GM21526 (cell line): ENCODE measurements at regions not wholly inside any gene's neighbourhood (a gene's known extent, or its start where the extent isn't known, plus 50 kb on each side); places are given as distances from the start of the nearest gene placed in this dataset.

ENCODE experiments used
- ATAC-seq: cut with Tn5 transposase; IDR thresholded peaks from one replicate; pipeline ENCODE4 v1.9.1; 2021; ENCODE audit warnings: moderate library complexity; ENCODE audit not compliant: unreplicated experiment, low FRiP score

DNA sequence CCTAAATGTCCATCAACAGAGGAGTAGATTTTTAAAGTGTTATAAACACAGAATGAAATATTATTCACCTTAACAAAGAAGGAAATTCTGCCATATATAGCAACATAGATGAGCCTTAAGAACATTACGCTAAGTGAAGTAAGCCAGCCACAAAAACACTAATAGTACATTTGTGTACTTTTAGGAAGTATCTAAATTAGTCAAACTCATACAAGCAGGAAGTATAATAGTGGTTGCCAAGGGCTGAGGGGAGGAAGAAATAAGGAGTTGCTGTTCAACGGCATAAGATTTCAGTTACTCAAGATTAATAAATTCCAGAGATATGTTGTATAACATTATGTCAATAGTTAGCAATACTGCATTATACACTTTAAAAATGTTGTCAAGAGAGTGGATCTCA, 181.7 kb upstream of the ZC3H12C start:
- ATAC-seq, result no peak

DNA sequence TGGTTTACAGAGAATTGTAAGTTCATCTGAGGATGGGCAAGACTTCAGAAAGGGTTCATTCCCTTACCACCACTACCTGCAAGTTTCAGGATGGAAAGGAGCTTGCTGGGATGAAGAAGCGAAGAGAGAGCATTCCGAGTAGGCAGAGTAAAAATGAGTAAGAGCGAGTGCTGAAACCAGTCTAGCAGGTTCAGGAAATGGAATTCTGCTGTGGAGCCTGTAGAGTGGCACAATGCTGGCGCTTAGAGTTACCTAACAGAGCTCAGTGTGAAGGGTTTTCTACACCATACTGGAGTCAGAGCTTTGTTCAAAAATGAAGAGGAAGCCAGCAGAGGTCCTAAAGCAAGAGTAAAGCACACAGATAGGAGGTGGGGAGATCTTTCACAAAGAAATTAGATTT, 179.2 kb upstream of the ZC3H12C start:
- ATAC-seq, result no peak

DNA sequence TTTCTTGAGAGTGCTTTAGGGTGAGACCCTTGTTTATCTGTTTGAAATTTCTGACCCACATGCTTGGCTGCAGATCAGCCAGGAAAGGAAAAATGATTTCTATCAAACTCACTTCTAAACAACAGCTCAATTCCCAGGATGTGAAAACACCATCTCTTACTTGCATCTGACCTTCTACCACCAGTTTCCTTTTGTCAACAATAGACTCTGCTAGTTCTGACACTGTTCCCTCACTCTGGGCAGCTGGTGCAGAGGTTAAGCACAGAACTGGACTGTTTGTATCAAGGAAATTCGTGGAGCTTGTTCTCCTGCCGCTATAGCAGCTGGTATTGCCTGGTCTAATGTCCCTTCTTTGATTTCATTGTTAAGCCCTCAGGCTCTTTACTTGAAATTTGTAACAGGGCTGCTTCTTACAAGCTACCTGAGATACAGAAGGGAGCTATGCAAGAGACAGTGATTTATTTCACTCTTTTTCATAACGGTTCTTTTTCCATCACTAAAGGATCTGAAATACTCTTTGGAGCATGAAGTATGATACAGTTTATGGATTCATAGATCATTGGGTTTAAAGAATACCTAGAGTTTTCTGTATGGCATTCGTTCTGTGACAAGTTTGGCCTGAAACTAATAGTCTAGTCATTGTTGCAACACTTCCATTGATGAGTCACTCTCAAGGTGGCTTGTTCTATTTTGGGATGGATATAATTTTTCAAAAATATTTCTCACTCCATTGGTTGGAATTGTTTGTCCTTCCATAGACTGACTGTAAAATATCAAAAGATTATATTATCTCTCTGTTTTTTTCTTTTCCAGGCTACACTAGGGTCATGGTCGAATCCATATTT, 178.2 kb upstream of the ZC3H12C start:
- no peak for ATAC-seq

DNA sequence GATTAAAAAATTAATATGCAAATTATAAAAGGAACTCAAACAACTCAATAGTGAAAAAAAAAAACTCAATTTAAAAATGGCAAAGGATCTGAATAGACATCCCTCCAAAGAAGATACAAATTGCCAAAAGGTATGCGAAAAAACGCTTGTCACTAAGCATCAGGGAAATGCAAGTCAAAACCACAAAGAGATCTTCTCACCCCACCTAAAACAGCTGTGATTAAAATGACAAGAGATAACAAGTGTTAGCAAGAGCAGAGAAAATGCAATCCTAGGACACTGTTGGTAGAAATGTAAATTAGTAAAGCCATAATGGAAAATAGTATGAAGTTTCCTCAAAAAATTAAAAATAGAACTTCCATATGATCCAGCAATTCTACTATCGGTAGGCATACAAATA, 166.3 kb upstream of the ZC3H12C start:
- ATAC-seq, result no peak

DNA sequence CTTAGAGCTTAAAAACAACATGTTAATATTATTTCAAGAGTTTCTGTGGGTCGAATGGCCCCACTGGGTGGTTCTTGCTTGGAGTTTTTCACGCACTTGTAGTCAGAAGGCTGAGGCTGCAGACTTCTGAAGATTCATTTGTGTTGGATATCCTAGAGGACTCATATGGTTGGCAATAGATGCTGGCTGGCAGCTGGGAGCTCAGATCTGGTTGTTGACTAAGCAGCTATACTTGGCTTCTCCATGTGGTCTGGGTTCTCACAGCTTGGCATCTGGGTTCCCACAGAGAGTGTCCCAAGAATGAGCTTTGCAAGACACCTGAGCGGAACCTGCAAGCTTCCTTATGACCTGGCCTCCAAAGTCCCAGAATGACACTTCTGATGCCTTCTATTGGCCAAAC, 163.9 kb upstream of the ZC3H12C start:
- ATAC-seq, result no peak

DNA sequence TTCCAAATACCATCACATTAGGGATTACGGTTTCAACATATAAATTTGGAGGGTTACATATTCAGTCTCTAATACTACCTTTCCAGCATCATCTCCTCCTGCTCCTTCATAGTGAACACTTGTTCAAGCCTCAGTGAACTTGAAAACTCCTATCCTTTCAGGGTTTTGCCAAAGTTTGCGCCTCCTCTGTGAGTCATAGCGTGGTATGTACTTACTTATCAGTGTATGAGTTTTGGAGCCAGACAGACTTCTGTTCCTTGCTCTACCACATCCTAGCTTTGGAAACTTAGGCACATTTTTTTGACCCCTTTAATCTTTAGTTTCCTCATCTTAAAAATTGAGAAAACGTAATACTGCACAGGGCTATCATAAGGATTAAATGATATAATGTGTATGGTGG, 160.1 kb upstream of the ZC3H12C start:
- ATAC-seq, result no peak

DNA sequence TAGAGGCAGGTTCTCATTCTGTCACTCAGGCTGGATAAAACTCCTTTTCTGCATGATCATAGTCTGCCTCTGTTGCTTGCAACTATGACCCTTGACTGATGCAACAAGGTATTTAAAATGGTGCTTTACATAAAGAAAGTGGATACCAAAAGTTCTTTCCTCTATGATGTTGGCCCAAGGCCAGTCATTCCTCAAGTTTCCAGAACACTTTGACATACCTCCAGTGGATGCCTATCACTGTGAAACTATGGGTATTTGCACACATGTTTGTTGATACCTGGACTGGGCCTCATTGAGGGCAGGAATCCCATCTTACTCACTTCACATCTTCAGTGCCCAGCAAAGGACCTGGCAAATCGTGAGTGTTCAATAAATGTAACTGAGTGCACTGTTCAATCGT, 159.0 kb upstream of the ZC3H12C start:
- no peak for ATAC-seq

DNA sequence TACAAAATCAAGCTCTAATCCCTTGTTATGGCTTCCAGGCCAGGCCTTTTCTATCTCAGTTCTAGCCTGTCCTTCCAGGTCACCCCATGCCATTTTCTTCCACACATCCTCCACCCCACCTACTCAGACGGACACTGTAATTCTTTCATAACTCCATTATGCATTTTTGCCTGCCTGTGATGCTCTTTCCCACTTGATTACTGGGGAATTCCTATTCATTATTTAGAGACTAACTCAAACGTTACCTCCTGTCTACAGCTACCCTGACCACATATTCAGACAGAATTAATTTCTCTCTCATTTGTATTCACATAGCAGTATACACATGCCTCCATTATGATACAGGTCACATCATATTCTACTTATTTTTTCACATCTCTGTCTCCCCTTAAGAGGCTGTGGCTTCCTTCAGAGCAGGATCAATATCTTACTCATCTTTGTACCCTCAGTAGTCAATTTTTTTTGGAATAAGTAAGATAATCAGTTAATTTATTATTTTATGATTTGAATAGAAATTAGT, 156.5 kb upstream of the ZC3H12C start:
- no peak for ATAC-seq

DNA sequence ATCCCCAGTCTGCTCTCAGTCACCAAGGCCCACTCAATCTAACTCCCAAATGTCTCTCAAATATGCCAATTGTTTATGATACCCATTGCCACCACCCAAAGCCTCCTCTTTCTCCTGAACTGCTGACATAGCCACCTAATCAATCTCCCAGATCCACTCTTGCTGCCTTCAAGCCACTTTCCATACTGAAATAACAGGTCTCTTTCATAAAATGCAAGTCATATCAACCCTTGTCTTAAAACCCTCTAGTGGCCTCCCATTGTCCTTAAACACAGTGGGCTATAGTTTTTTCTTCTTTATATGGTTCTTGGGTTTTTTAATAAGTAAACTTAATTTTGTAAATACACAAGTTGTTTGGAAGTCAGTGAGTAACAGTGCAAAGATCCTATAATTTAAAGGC, 155.2 kb upstream of the ZC3H12C start:
- no peak for ATAC-seq

DNA sequence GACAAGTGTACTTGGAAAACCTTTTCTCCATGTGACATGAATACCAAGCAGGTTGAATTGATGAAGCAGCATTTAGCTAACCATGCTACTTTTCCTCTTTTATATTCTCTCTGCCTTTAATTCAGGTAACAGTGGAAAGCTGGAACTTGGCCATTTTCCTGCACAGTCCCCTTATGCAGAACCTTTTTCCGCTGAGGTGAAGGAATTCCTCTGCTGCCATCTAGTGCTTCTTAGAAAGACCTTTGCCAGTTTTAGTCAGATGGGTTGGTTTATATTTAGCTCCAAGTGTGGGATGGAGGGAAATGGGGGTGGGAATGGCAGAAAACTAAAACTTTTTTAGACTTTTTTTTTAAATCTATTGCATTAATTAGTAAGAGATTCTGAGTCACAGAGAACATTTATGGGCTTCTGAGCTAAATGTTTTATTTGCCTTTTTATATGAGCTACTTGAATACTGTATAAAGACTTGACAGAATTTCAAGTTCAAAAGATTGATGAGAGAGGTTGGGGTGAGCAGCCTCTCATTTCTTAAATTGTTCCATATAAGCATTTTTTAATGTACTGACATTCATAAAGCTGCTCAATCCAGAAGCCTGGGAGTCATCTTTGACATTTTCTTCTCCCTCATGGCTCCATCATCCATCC, 153.9 kb upstream of the ZC3H12C start:
- no peak for ATAC-seq

DNA sequence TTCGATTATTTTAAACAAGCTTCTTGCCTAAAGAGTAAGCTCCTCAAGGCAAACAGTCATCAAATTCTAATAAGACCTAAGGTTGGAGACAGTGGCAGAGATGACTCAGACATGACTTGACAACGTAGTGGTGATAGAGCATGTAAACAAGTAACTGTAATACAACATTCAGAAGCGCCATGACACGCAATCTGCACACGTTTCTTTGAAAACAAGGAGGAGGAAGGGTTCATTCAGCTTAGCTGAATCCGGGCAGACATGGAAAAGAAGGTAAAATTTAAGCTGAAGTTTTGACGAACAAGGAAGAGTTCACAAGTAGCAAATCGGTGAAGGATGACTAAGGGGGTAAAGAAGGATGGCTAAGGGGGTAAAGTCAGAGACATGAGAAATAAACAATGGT, 152.4 kb upstream of the ZC3H12C start:
- ATAC-seq, result no peak

DNA sequence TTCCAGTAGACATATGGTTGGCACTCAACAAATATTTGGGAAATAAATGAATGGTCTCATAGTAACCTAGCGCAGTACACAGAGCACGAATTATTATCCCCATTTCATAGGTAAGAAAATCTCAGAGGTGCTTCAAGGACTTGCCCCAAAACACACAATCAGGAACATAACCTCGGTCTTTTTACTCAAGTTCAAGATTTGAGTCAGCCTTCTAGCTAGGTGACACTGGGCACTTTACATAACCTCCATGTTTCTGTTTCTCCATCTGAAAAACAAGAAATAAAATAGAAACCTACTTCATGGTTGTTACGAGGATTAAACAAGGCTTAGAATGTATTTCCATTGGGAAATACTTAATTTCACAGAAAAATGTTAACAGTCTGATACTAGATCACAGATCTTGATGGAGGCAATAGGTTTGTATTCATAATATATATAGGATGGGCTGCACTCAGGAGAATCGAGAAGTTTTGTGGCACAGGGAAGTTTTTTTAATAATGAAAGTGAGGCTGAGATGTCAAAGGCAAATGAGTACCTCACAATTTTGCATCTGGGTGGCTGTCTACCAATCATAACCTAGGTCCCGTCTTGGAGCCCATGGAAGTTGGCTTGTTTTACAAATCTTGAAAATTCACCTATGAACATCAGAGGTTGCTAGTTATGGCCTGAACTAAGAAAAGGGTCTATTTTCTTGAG, 147.4 kb upstream of the ZC3H12C start:
- ATAC-seq, result peak; percentile 78

DNA sequence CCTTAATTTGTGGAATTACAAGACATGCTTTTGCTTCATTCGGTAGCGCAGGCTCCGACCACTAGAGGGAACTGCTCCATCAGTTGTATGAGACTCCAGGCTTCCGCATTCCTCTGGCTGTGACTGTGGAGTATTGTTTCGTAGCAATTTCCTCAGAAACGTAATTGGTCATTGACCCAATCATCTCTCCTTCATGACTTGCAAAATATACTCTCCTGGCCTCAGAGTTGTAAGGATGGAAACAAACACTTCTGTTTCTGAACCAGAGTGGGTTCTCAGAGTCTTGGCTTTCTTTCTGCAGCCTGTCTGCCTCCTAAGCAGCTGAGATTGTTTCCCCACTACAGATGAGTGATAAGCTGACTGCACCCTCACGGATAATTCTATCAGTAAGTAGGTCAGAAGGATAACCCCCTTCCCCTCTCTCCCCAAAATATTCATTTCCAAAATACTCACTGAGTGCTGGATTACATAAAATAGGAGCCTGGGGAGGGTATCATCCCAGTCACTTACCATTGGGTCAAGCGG, 146.8 kb upstream of the ZC3H12C start:
- ATAC-seq, result peak; percentile 88

DNA sequence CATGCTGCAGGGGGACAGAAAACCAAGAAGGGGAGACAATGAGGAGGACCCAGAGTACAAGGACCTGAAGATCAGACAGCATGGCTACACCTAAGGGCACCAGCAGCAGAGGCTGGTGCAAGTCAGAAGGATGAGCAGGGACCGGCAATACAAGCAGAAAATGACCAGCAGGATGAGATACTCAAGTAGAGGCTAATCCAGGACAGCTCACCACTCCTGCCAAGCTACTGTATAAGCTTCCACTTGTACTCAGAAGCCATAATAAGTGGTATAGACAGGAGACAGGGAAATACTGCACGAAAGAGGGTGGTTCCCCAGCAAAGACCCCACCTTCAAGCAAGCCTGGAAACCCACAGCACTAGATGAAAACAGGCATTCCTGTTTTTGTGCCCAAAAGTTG, 138.7 kb upstream of the ZC3H12C start:
- no peak for ATAC-seq

DNA sequence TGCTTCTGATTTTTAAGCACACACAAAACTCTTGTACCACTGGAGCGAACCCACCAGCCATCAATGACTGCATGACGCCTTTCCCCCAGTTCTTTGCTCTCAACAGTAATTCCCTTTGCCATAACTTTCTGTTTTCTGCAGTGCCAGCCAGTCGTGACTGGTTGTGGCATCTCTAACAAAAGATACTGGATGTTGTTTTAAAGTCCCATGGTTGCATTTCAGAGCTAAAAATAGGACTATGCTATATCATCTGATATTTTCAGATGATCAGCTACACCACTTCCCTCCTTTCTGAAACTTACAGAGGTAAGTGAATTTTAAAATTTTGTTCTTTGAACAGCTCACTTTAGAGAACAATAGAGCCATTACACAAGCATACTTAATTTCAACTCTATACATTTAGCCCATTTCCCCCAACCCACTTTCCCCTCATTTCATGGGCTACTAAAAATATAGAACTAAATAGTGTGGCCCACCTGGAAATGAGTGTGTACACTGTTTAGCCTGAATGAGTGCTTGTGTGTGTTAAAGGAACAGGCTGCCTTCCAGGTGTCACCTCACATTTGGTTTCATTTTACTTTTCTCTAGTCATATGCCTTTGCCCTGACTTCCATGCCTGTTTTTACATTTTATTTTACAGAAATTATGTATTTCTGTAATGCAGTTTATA, 136.9 kb upstream of the ZC3H12C start:
- peak; percentile 90 for ATAC-seq

DNA sequence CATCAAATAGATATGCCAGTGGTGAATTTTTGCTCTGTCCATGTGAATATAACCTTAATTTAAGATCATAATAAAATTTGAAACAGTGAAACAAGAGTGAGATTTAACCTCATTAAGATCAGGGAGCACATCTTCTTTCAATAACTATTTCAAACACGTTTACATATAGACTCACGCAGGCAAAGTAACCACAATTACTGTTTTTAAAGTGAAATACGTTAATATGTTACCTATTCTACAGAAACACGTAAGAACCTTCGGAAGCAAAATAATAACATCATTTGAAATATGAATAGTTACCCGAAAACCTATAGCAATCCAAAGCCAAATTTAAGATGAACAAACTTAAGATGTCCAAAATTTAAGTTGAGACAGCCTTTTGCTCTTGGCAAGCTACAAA, 136.2 kb upstream of the ZC3H12C start:
- no peak for ATAC-seq

DNA sequence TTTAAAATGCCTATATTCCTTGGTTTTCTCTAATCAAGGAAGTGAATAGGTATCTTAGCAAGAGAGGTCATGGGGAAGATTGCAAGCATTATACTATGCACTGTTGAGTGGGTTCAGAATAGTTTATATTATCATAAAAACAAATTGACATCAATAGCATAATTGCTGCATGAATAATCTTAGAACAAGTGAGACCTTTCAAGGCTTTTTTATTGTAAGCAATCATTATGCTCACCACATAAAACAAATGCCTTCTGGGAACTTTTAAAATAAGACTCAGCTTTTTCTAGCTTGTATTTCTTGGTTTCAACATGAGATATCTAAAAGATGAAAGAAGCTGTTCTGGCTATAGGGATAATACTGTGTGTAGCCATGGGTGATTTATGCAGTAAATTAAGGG, 135.6 kb upstream of the ZC3H12C start:
- ATAC-seq, result no peak

DNA sequence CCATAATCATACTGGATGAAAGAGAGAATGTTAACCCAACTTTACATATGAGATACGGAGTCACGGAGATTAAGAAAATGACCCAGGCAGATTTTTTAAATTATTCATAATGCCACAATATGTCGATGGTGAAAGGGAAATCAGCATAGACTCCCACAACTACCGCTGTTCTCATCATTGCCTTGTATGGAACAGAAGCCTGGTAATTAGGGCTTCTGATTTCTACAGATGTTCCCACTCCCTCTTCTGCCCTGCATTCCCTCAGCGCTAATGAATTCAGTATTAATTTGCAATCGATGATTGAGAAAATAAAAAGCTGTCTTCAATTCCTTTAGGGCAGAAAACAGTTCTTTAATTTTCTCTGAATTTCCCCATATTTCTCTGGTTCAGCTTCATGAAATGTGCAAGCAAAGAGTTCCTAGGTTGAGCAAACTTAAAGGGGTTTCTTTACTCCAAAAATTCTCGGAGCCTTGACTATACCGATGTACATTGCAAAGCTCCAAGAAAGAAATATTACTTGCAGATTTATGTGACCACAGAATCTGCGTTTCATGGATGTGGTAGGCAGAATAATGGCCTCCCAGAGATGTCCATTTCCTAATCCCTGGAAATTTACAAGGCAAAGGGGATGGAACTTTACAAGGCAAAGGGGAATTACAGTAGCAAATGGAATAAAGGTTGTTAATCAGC, 134.9 kb upstream of the ZC3H12C start:
- no peak for ATAC-seq

DNA sequence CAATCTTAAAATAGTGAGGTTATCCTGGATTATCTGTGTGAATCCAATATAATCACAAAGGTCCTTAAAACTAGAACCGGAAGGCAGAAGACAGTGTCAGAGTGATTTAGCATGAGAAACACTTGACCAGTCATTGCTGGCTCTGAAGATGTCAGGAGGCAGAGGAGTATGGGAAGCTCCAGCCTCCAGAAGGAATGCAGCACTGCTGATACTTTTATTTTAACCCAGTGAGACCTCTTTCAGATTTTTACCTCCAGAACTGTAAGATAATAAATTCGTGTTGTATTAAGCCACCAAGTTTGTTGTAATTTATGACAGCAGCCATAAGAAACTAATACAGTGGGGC, 134.4 kb upstream of the ZC3H12C start:
- ATAC-seq, result no peak

DNA sequence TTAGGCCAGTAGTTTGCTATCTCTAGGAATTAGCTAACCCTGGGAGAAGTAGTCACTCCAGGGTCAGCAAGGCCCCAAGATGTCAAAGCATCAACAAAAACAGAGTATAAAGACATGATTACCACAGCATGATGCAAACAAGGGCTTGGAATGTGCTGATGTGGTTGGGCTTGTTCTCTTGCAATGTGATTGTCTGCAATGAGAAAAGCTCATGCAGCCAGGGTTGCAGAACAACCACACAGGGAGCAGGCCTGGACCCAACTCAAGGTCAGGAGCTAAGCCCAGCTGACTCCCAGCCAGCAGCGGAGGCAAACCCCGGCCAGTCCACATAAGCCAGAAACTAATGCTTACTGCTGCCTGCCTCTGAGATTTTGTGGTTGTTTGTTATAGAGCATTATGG, 132.4 kb upstream of the ZC3H12C start:
- ATAC-seq, result no peak
